ENCODE measurements at regions not wholly inside any gene's neighbourhood (a gene's known extent, or its start where the extent isn't known, plus 50 kb on each side); places are given as distances from the start of the nearest gene placed in this dataset.
"Not testable (repeated sequence)": the region's sequence is repeated elsewhere in the genome, so short reads cannot be mapped to it uniquely, and the experiment has no call there.

DNA sequence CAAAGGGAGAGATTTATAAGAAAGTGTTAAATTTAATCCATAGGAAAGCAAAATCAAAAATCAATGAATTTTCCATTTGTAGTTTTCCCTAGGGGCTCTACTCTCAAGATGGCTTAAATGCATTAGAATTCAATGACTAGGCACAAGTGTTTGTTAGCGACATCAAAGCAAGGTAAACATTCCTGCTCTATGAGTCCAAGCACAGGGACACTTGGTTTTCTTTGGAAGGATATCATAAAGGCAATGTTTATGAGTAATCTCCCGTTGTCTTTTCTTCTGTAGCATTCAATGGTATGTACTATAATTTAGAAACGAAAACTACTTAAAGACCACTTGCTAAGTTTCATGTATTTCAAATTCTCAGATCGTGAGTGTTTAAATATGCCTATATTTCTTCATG, 54.8 kb upstream of the ZNF717 start:
- DNase-seq = not testable (repeated sequence)

DNA sequence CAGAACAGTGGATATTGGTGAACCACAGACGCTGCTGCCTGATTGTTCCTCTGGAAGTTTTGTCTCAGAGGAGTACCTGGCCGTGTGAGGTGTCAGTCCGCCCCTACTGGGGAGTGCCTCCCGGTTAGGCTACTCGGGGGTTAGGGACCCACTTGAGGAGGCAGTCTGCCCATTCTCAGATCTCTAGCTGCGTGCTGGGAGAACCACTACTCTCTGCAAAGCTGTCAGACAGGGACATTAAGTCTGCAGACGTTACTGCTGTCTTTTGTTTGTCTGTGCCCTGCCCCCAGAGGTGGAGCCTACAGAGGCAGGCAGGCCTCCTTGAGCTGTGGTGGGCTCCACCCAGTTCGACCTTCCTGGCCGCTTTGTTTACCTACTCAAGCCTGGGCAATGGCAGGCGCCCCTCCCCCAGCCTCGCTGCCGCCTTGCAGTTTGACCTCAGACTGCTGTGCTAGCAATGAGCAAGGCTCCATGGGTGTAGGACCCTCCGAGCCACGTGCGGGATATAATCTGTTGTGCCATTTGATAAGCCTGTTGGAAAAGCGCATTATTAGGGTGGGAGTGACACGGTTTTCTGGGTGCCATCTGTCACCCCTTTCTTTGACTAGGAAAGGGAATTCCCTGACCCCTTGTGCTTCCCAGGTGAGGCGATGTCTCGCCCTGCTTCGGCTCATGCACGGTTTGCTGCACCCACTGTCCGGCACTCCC, 65.1 kb upstream of the ZNF717 start:
- DNase-seq = not testable (repeated sequence)

DNA sequence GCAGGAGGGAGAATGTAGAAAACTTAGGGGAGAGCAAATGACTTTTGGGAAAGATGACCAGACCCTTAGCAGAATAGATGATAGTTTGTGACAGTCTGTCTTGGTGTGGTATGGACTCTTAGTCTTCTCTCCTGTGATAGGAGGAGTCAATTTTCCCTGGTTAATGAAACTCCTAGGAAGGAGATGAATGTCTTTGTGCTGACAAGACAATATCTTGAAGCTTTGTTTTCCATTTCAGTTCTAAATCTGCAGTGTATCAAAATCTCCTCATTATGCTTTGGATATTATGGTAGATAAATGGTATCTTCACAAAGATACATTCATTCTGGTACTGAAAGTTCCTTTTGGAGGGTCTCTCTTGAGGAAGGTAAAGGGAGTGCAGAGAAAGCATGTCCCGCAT, 77.8 kb upstream of the ZNF717 start:
- no peak for DNase-seq

DNA sequence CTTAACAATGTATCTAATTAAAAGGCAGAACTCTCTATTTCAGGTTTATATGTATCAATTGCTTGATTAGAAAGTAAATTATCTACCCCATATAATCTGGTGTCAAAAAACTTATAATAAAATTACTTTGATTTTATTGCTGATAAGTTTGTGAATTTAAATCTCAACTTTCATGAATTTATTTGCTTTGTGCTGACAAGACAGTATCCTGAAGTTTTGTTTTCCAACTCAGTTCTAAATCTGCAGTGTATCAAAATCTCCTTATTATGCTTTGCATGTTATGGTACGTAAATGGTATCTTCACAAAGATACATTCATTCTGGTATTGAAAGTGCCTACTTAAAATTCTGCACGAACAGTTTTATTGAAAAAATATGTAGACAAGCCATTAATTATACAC, 78.5 kb upstream of the ZNF717 start:
- DNase-seq = no peak

DNA sequence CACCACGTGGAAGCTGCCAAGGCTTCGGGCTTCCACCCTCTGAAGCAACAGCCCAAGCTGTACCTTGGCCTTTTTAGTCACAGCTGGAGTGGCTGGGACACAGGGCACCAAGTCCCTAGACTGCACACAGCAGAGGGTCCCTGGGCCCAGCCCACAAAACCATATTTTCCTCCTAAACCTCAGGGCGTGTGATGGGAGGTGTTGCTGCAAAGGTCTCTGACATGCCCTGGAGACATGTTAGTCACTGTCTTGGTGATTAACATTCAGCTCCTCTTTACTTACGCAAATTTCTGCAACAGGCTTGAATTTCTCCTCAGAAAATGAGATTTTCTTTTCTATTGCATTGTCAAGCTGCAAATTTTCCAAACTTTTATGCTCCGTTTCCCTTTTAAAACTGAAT, 98.4 kb upstream of the ZNF717 start:
- DNase-seq = not testable (repeated sequence)

DNA sequence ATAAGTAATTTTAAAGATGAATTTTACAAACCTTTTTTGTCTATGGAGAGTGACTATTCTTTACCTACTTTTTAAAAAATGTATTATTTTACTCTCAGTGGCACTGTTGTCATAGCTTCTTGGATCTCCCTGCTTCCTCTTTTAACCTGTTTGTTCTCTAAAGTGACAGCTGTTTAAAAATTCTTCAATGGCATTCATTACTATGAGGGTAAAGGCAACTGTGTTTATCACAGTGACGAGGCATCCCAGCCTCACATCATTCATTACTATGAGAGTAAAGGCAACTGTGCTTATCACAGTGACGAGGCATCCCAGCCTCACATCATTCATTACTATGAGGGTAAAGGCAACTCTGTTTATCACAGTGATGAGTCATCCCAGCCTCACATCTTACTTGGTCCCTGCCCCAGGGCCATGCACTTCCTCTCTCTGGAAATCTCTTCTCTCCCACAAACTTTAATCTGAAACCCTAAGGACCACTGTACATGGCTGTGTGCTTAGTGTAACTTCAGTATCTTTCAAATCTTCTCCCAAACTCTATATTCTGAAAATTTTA, 101.7 kb upstream of the ZNF717 start:
- no peak for DNase-seq

DNA sequence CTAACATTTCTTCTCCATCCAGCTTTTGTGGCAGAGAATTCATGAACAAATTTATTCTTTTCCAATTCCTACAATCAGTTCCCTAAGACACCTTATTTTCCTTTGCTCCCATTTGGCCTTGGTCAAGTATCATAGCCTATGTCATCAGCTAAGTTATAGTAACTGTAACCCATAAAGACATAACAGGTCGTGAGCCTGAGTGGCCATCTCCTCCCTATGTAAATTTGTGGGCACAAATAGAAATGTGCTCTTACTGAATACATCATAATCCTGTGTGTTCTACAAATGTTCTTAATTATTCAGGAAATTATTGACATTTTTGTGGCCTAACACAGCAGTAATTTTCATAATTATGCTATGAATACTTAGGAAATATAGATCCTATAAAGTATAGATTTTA, 108.9 kb upstream of the ZNF717 start:
- DNase-seq = no peak

DNA sequence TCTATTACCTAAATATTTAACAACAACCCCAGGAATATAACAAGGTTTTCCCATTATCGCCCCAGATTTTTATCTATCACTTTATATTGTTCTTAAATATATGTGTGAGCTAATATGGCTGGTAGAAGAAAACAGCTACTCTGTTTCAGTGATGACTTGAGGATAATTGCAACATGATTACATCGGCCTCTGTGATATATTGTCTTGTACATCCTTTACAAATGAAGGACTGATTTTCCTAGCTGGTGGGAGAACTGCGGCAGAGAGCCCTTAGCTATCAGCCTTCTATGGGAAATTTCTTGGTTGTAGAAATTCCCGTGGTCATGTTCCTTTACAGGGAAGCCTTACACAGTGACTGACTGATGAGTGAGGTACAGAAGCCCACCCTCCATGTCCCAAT, 110.9 kb upstream of the ZNF717 start:
- no peak for DNase-seq

DNA sequence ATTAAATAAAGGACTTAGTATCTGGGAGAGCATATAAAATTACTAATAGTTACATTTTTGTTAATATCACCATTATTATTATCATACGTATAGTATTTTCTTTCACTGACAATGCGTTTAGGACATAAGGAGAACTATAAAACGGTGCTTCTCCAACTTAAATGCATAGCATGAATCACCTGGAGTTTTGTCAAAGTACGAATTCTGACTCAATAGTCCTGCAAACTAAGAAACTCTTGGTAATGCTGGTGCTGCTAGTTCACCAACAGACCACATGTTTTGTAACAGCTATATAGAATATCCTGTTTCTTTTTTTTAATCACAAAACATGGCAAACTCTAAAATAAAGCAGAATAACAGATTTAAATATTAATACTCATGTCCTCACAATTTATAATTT, 116.1 kb upstream of the ZNF717 start:
- DNase-seq = not testable (repeated sequence)

DNA sequence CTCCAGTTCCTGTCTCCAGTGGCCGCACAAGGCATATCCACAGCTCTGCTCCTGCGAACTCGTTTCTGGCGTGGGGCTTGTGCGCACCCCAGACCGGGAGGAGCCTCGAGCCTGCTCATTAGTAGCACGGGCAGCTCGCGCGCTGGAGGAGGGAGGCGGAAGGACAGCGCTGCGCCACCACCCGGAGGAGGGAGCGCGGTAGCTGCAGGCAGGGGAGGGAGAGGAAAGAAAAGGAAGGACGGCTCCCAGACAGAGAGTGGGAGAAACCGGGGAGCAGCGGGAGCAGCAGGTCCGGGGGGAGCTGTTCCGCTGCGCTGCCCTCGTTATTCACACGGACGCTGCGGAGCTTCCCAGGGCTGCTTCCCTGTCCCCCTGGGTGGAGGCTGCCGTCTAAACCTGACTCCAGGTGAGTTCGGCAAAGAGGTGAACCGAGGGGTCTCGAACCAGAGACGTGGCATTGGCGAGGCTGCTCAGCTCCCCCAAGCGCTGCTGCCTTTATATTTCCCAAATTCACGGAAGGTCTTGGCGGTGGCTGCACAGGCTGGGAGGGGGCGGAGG, 121.3 kb upstream of the ZNF717 start:
- peak in 1 of 2 experiments; percentile 11 for DNase-seq

DNA sequence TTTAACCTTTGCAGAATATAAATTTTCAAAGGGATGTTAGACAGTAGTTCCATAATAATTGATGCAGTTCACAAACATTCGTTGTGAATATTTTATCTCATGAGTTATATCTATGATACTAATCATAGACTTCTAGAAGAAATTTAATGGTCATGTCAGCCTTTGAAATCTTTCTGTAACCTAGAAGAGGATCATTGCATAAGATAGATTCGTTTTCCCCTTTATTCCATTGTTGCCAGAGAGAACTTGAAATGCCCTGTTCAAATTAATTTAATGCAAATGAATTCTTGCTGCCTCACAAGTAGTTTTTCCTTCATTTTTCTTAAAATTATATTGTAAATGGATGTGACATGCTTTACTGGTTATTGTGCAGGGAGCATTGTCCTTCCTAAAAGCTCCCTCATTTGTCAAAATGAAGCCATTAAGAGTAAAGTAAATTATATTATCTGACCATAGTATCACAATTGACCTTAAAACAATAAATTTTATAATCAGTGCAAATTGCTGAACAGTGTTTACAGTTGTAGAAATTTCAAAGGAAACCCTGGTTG, 128.5 kb upstream of the ZNF717 start:
- DNase-seq = no peak

DNA sequence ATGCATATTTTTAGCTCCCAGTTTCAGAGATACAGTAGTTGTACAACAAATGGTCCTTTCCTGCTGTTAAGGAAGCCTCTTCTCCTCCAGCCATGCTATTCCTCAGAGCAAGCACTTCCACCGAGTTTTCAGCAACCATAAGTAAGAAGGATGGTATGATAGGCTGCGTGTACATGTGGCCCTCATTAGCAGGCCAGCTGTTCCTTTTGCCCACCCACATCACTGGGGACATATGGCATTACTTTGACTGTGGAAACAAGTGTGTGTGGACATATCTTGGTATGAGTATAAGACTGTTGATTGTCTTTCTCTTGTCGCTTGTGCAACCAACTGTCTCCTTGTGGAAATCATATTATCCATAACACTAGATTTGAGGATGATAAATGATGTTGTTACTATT, 129.4 kb upstream of the ZNF717 start:
- DNase-seq = not testable (repeated sequence)

DNA sequence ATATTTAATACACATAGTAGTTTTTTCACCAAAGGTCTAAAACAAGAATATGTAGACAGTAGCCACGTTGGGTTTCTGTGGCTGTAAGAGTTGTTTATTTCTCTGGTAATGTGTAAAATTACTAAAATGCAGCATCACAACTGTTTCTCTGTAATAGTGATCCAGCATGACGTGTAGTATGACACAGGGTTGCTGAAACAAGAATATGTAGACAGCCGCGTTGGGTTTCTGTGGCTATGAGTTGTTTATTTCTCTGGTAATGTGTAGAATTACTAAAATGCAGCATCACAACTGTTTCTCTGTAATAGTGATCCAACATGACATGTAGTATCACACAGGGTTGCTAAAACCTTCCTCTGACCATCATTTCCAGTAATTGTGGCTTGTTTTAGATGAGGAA, 153.6 kb upstream of the ZNF717 start:
- no peak for DNase-seq

DNA sequence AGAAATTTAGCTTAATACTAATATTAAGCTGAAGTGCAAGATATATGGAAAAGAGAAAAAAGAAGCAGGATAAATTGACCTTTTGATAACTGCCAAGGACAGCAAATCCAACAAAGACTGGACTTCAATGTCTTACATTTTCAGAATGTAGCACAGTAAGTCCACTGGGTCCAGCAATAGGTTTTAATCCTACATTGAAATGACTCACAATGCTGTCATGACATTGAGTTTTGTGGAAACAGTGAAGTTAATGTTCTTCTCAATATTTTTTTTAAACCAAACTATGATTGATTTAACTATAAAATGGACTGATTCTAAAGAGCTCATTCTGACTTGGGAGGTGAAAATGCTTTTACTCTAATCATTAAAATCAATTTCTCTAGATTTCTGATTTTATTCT, 166.6 kb upstream of the ZNF717 start:
- no peak for DNase-seq

DNA sequence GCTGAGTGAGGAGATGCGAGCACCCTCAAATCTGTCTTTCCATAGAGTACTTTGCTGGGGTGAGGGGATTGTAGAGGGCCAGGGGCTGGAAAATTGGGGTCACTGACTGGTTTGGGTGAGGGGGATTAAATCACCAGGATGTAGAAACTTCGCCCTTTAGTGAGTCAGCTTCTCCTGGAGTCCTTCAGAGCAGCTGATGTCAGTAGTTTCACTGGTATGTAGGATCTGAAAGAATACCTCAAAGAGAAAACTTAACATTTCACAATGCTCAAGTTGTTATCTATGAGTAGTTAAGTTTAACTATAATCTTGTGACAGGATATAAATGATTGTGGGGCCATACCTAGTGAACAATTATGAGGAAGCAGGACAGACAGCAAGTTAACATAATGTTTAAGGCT, 174.7 kb upstream of the ZNF717 start:
- not testable (repeated sequence) for DNase-seq

DNA sequence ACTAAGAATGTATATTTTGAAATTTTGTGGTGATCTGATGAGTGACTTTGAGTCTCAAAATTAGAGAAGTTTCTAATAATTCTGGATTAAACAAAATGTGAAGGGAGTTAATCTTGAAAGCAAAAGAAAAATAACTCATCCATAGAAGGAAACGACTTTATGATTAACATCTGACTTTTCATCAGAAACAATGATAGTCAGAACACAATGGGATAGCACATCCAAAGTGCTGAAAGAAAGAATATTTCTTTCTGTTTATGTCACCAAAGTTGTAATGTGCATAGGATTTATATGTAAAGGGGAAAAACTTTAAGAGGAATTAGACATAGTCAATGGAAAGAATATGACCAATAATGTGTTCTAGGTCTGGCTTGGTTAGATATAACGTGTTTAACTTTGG, 176.7 kb upstream of the ZNF717 start:
- DNase-seq = not testable (repeated sequence)

DNA sequence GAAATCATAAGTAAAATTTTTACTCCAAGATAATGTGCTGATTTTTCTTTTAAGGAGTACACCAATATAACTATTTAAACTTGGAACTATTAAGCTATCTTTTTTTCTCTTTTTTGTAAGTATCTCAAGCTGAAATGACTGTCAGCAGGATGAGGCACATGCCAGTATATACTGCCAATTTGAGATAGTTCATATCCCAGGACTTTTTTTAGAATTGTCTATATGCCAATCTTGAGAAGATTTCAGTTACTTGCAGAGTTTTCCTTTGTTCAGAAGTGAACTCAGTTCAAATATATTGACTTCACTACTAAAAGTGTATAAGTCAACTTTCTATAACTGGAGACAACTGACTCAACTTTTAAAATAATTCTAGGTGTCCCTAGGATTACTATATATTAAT, 181.7 kb upstream of the ZNF717 start:
- DNase-seq = no peak

DNA sequence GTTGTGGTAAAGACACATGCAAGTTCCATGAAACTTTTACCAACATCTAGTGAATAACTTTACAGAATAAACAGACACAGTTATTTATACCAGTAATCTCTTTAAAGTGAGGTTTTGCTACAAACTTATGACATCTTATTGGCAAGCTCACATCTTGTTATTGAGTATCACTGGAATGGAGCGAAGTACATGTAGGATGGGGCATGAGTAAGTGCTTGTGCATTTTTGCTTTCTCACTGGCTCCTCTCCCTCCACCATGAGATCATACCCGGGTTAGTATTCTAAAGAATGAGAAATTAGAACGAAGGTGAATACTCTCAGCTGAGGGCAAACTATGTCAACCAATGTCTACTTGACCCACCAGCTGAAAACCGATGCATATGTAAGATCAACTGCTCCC, 193.3 kb upstream of the ZNF717 start:
- DNase-seq = no peak

DNA sequence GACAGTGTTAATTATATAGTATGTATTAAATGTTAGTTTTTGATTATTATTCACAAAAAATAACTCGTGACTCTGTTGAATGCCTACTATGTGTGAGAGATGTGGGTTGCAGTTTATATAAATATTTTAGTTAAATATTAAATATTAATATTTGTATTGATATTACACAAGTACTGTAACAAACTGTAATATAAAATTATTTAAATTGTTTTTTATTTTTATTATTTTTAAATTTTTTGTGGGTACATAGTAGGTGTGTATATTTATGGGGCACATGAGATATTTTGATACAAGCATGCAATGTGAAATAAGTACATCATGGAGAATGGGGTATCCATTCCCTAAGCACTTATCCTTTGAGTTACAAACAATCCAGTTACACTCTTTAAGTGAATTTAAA, 196.1 kb upstream of the ZNF717 start:
- no peak for DNase-seq

DNA sequence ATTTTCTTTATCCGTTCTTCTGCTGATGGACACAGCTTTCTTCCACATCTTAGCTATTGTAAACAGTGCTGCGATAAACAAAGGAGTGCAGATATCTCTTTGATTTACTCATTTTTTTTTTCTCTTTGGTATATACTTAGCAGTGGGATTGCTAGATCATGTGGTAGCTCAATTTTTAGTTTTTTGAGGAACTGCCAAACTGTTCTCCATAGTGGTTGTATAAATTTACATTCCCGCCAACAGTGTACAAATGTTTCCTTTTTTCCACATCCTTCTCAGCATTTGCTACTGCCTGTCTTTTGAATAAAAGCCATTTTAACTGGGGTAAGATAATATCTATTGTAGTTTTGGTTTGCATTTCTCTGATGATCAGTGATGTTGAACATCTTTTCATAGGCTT, 196.8 kb upstream of the ZNF717 start:
- no peak for DNase-seq

DNA sequence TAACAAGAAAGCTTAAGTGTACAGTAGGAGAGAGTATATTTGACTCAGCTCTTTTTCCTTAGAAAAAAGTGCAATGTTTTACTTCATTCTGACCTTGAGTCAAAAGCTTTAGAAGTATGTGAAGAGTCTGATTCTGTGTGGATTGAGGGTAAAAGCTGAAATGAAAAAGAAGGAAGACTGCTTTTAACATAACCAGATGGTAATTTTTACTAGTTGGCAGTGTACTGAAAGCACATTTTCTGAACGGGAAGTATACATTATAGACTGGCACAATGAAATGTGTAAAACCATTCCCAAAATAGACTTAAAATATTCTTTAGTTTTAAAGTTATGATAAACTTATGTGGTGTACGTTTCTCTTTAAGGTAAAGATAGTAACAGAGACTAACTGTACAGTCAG, 197.8 kb upstream of the ZNF717 start:
- DNase-seq = no peak

DNA sequence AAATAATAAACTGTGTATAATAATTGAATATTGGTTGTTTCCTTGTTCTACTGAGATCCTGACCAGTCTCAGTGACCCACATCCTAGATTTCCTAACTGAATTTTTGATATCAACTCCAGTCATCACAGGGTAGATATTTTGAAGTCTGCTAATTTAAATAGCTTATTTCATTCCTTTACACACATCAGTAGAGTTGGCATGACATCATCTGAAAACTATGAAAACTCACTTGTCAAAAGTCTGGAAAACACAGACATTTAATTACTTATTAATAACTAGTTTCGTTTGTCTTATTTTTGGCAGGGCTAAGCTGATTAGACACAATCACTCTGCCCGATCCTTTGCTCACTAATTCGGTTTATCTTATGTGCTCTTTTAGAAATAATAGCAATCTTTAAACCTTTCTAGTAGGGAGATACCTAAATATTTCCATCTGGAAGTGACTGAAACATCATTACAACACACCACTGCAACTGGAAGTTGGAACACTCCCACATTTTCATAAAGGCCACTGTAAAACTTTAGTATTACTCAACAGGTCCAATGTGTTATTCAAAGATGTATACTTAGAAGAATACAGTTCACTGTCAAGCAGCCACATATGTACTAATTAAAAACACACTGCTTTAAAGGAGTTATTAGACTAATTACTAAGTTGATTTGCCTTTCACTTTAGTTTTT, 198.4 kb upstream of the ZNF717 start:
- no peak for DNase-seq

DNA sequence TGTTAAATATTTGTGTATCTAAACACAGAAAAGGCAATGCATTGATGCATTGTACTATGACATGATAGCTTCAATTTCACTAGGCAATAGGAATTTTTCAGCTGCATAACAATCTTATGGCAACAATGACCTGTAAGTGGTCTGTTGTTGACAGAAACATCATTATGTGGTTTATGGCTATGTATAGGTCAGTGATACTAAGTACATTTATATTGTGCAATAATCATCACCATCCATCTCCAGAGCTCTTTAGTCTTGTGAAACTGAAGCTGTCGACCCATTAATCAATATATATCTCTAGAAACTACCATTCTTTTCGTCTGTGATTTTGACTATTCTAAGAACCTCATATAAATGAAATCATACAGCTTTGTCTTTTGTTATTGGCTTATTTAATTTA, 200.1 kb upstream of the ZNF717 start:
- no peak for DNase-seq

DNA sequence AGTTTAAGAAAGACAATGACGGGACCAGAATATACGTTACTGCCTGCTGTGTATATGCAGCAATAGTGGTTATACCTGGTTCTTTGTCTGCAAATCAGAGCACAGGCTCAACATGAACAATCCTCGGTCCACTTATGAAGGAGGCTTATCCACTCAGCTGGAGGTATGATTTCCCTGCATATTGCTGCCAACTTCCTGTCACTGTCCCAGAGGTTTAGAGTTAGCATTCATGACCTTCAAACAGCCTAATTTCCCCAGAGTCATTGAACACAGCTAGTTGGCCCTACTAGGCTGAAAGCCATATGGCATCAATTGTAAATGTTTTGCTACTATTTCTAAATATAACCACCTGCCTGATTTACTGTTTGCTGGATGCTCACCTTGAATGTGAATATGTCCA, 224.9 kb upstream of the ZNF717 start:
- DNase-seq = no peak
